ENCODE measurements at regions not wholly inside any gene's neighbourhood (a gene's known extent, or its start where the extent isn't known, plus 50 kb on each side); places are given as distances from the start of the nearest gene placed in this dataset.
"Not testable (repeated sequence)": the region's sequence is repeated elsewhere in the genome, so short reads cannot be mapped to it uniquely, and the experiment has no call there.

- DNase-seq: no peak
Observed at GRCh38 chr7:124322561-124322960, 289.7 kb upstream of the TMEM229A start.

- no peak for DNase-seq
Observed at GRCh38 chr7:124318721-124319450, 286.0 kb upstream of the TMEM229A start.

- DNase-seq: no peak
Observed at GRCh38 chr7:124310934-124311390, 278.1 kb upstream of the TMEM229A start.

- DNase-seq: no peak
Observed at GRCh38 chr7:124308384-124308783, 275.5 kb upstream of the TMEM229A start.

DNA sequence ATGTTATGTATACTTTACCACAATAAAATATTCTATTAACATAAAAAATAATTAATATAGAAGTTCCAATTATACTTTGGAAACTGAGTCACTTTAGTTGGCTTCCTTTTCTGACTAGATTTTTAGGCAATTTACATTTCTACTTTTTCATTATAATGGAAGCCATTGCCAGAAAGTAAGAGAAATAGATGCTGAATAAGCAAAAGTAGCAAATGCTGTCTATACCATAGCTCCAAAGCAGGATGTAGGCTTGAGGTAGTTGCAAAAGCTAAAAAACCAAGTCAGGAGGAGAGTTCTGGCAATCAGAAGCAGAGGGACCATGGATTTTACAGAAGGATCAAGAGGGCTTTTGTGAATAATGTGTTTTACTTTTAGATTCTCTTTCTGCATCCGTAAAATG, 262.4 kb upstream of the TMEM229A start:
- no peak for DNase-seq

- no peak for DNase-seq
Observed at GRCh38 chr7:124284937-124285336, 252.1 kb upstream of the TMEM229A start.

GRCh38 chr7:124276005-124276622, 243.2 kb upstream of the TMEM229A start:
- no peak for DNase-seq

DNA sequence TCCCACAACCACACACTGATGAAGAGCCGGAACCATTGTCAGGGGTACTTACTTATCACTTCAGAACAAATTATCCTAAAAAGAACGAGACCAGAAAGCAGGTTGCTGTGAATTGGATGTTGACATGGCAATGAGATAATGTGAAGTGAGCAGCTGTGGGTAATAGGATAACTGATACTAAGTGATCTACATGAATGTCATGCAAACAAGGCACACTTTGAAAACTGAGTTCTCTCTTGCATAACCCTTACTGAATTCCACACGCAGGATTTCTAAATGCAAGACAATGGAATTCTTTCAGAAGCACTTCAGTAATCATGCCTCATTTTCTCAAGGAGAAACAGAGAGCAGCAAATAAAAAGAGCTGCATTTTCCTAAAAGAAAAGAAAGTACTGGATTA, 242.5 kb upstream of the TMEM229A start:
- no peak for DNase-seq

DNA sequence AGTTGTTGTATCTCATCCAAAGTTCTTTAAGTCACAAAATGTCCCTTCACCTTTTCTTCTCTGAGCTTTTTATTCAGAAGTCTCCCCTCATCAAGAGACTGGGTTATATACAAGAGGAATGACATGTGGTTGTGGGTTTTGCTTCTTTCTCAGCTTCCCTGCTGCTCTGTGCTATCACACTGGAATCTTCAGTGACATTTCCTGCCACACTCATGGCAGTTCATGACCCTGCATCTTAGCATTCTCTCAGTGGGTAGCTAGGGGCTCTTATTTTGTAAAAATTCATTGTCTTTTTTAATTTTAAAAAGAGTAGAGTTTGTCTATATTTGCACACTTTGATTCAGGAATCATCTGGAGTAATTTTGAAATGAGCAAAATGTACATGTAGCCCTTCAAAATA, 236.9 kb upstream of the TMEM229A start:
- no peak for DNase-seq

GRCh38 chr7:124267154-124267553, 234.3 kb upstream of the TMEM229A start:
- DNase-seq: no peak

DNA sequence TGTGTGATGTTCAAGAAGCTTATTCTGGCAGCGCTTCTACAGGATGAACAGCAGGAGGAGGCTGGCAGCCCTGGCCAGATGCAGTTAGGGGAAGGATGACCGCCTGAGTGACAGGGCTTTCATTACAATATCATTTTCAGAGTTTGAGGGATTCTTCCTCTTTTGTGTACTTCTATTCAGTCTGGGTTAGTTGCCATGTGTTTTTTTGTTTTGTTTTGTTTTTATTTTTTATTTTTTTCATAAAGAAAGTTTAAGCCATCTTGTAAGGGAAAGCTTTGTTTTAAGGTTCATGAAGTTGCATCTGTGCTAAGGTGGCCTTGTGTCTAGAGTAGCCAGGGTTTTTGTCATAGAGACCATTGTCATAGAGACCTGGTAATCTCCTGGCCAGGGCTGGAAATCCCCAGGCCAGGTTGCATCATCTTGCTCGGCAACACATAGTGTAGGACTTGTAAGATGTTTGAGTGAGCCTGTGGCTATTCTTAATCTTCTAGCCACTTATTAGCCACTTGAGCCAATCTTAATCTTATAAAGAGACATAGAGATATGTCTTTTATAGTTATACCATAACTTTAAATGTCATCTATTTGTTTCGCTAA, 230.5 kb upstream of the TMEM229A start:
- DNase-seq: no peak

DNA sequence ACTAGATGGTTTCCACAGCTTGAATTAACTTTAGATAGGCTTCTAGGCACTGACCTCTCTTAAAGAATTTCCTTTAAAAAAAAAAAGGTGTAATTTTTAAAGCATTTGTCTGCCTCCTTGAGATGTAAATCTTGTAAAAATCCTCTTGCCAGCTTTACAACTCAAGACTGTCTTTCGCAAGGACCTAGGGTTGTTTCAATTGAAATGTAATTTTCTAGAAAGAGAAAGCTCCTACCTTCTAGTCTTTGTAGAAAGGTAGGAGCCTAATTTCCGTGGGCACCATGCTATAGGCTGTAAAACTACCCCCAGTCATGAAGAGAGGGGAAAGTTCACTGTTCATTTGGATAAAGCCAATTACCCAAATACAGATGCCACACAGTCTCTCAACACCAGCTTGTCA, 228.8 kb upstream of the TMEM229A start:
- no peak for DNase-seq

DNA sequence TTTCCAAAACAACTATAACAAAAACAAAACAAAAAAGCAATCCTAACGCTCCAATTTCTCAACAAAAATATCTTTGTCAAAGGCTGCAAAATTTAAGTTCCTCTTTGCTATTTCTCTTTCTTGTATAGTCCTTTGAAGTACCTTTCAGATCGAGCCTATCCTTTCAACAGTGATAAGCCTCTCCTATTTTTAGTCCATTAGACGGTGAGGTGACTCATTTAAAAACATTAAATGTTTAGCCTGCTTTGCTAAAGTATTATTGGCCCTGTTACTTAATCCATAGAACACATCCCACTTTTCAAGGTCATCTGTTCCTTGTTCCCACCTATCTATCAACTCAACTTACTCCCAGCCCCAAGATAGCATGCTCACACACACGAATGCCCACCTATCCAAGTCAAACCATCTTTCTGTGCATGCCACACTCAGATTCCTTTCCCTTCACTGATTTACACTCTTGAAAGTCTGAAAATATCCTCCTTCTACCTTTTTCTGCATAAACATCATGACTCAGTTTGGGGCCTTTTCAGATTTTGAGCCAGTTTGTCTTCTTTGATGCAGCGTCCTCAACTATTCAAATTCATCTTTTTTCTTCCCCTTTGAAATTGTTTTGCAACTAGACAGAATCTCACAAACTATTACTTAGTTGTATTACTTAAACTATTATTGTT, 224.9 kb upstream of the TMEM229A start:
- no peak for DNase-seq

- no peak for DNase-seq
Observed at GRCh38 chr7:124255041-124255655, 222.3 kb upstream of the TMEM229A start.

DNA sequence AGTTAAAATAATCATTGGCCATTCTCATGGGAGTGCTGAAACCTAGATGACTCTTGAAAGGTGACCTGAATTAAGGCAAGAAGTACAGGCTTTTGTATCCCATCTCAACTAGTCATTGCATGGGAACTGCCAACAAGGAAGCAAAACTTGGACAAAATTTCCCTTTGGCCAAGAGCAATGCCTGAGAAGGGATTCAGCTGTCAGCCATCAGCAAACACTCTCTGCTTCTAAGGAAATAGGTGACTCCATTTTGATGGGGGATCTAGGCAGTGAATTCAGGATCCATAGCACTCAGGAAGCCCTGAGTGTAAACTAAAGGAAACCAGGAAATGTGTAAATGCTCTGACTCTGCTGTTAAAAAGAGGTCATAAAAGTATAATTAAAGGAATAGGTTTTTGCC, 221.5 kb upstream of the TMEM229A start:
- DNase-seq: no peak

GRCh38 chr7:124251636-124252035, 218.8 kb upstream of the TMEM229A start:
- DNase-seq: no peak

DNA sequence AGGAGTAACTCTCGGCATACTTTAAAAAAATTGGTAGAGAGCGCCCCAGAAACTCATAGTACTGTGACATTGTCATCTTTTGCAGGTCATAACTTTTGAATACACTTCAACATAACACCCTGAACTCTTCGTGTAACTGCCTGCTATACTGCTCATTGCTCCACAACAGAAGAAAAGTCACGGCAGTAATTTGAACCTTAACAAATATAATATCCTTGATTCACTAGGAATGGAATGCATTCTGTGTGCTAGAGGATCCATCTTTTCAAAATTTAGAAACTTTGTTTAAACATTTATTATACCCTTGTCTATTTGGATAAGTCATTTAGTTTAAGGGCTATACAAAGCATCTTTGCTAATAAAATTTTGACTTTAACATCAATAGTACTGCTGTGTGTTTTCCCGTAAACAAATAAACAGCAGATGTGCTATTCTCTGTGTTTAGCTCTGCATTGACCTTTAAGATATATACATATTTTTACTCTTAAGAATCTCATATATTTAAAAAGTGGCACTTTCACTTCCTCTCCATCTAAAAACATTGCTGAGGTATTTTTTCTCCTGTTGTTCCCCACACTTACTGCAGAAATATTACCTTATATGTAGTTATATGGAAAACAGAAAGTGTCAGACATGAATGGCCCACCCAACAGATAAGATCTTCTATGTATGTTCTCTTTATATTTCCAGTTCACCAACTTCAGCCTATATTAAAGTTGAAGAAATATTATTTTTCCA, 217.6 kb upstream of the TMEM229A start:
- no peak for DNase-seq

GRCh38 chr7:124247691-124248090, 214.8 kb upstream of the TMEM229A start:
- no peak for DNase-seq

DNA sequence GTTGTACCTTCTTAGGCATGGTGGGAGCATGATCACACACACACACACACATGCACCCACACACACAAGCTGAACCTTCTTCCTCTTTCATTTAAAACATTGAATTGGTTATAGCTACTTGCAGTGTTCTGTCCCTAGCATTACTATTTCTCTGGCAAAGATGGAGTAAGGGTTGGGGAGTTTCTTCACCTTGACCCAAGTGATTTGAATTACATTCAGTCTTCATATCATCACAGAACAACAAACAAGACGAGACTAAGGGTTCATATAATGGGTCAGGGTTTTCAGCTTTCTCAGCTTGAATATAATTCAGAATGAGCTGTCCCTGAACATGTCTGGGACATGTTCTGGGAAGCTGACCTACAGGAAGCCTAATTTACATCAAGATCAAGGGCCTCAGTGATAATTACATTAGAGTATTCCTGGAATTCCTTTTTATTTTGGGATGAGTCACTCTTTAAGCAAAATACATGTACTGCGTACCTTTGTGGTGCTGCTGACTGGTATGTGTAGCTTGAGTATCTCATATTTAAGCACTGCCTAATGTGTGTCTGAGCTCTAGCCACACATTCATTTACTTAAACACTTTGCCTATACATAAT, 213.5 kb upstream of the TMEM229A start:
- DNase-seq: no peak

GRCh38 chr7:124244469-124244868, 211.6 kb upstream of the TMEM229A start:
- DNase-seq: not testable (repeated sequence)

DNA sequence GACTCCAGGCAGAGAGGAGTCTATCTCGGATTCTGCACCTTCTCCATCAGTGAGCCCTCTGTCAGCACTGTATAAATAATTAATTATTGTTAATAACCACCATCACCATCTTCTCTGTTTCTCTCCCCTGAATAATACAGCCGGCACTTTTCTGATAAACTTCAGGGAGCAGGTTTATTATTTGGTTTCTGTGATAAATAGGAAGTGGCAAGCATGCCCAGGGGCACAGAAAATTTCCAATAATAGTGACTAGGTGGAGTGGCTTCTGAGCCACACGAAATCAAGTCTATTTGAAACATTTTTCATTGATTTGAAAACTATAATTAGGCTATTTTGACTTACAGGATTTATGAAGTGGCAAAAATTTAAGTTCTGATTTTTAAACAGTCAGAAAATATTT, 186.8 kb upstream of the TMEM229A start:
- no peak for DNase-seq

DNA sequence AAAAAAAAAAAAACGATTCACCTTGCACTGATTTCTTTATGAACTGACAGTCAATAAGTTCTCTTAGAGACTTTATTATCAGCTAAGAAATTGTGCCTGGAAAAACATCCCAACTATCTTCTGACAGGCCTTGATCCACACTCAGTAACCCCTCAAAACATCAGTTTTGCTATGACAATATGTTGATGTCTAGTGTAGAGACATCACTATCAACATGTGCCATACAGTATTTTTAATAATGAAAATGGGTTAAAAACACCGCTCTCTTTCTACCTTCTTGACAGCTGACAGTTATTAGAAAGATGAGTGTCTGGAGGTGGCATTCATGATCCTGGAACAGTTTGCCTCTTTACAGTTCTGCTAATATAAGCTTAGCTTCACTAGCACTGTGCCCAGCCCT, 175.8 kb upstream of the TMEM229A start:
- DNase-seq: no peak

Data from T1000 (cell line).